OCI-LY3 (cell line): ENCODE measurements at regions not wholly inside any gene's neighbourhood (a gene's known extent, or its start where the extent isn't known, plus 50 kb on each side); places are given as distances from the start of the nearest gene placed in this dataset.

Experiments
- EZH2phosphoT487 ChIP-seq: fragments of 200-600 bp; shearing (Covaris generic); IDR thresholded peaks from 2 replicates; pipeline ENCODE4 v1.6.1; 2018; ENCODE audit warnings: antibody characterized with exemption, mixed run types, low read depth
- TF ChIP-seq, protein P1 (sequence below): fragments of 200-600, 300-600 bp; sonication (generic); IDR thresholded peaks from 2 replicates; pipeline ENCODE4 v1.5.1; 2014; ENCODE audit warnings: antibody characterized with exemption, low read length, low read depth

DNA sequence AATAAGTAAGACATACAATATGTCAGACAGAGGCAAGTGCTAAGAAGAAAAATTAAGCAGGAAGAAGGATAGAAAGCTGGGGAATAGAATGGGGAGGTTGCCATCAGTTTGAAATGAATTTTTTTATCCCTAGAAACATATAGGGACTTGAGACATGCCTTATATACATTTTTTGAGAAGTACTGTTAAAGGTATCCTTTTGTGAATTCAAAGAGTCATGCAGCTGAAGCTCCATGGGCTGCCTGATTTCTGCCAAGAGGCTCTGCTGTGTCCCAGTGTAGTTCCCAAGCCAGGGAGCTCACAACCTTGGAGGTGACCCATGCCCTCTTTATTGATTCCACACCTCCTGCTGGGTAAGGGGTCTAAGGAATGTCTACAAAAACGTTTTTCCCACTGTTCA lies 564.6 kb upstream of the DIPK2B start:
- TF ChIP-seq, protein P1, sequence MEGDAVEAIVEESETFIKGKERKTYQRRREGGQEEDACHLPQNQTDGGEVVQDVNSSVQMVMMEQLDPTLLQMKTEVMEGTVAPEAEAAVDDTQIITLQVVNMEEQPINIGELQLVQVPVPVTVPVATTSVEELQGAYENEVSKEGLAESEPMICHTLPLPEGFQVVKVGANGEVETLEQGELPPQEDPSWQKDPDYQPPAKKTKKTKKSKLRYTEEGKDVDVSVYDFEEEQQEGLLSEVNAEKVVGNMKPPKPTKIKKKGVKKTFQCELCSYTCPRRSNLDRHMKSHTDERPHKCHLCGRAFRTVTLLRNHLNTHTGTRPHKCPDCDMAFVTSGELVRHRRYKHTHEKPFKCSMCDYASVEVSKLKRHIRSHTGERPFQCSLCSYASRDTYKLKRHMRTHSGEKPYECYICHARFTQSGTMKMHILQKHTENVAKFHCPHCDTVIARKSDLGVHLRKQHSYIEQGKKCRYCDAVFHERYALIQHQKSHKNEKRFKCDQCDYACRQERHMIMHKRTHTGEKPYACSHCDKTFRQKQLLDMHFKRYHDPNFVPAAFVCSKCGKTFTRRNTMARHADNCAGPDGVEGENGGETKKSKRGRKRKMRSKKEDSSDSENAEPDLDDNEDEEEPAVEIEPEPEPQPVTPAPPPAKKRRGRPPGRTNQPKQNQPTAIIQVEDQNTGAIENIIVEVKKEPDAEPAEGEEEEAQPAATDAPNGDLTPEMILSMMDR, result no peak
- TF ChIP-seq EZH2phosphoT487, result no peak
